GM12891 (cell line): ENCODE measurements at regions not wholly inside any gene's neighbourhood (a gene's known extent, or its start where the extent isn't known, plus 50 kb on each side); places are given as distances from the start of the nearest gene placed in this dataset.

ENCODE experiments used
- DNase-seq: peaks from one replicate; pipeline ENCODE4 v3.0.0; 2011; ENCODE audit warnings: low spot score; ENCODE audit not compliant: insufficient read length
- FAIRE-seq: peaks from 2 replicates; lab custom pipeline; 2011; peaks lifted over from hg19 to GRCh38; lab: Jason Lieb, UNC
- PAX5 ChIP-seq: IDR thresholded peaks from 2 replicates; pipeline ENCODE4 v1.6.1; 2011; ENCODE audit warnings: low read length, moderate library complexity, mild to moderate bottlenecking; ENCODE audit not compliant: insufficient read depth, severe bottlenecking
- POLR2A ChIP-seq: IDR thresholded peaks from 2 replicates; pipeline ENCODE4 v1.6.1; 2011; ENCODE audit warnings: low read depth, low read length, control low read depth
- POLR2AphosphoS5 ChIP-seq: IDR thresholded peaks from 2 replicates; pipeline ENCODE4 v1.6.1; 2011; ENCODE audit warnings: low read depth, low read length, control low read depth
- POU2F2 ChIP-seq: IDR thresholded peaks from 2 replicates; pipeline ENCODE4 v1.6.1; 2011; ENCODE audit warnings: low read depth, mild to moderate bottlenecking, control low read depth, low read length, moderate library complexity
- SPI1 ChIP-seq: IDR thresholded peaks from 2 replicates; pipeline ENCODE4 v1.6.1; 2011; ENCODE audit warnings: low read depth, low read length, control low read depth
- TAF1 ChIP-seq: IDR thresholded peaks from 2 replicates; pipeline ENCODE4 v1.6.1; 2011; ENCODE audit warnings: low read depth, low read length, control low read depth

GRCh38 chr18:51884039-51884438 is 456.0 kb upstream of the DCC start:
- FAIRE-seq (no peak), DNase-seq (no peak)
- no peak for TF ChIP-seq POLR2A
- no peak for TF ChIP-seq SPI1
- TF ChIP-seq TAF1 = no peak
- TF ChIP-seq POLR2AphosphoS5 = no peak
- no peak for TF ChIP-seq POU2F2
- no peak for TF ChIP-seq PAX5

- no peak for DNase-seq
- FAIRE-seq = no peak
- TF ChIP-seq POLR2A = no peak
- no peak for TF ChIP-seq SPI1
- no peak for TF ChIP-seq POU2F2
- TF ChIP-seq TAF1 = no peak
- TF ChIP-seq PAX5 = no peak
- TF ChIP-seq POLR2AphosphoS5 = no peak
Observed at GRCh38 chr18:51890762-51891161, 449.2 kb upstream of the DCC start.

GRCh38 chr18:51891876-51892275 is 448.1 kb upstream of the DCC start:
- TF ChIP-seq TAF1 = no peak
- TF ChIP-seq POLR2A = no peak
- no peak for TF ChIP-seq PAX5
- TF ChIP-seq POU2F2 = no peak
- no peak for TF ChIP-seq SPI1
- no peak for TF ChIP-seq POLR2AphosphoS5
- no peak for DNase-seq

GRCh38 chr18:51897884-51898283 is 442.1 kb upstream of the DCC start:
- FAIRE-seq (no peak), DNase-seq (no peak)
- TF ChIP-seq SPI1 (no peak), POLR2AphosphoS5 (no peak), TAF1 (no peak), PAX5 (no peak), POU2F2 (no peak), POLR2A (no peak)

More at GRCh38 chr18:51891876-51892275, 448.1 kb upstream of the DCC start:
- FAIRE-seq = no peak

- DNase-seq = no peak
- no peak for FAIRE-seq
Observed at GRCh38 chr18:51907687-51908597, 432.1 kb upstream of the DCC start.

GRCh38 chr18:51908598-51908944 is 431.4 kb upstream of the DCC start:
- no peak for FAIRE-seq
- TF ChIP-seq POLR2AphosphoS5 = no peak
- TF ChIP-seq POU2F2 = no peak
- peak; percentile 41; the same call in 1 of the 2 replicates for TF ChIP-seq SPI1
- no peak for TF ChIP-seq POLR2A
- TF ChIP-seq PAX5 = no peak

More at GRCh38 chr18:51907687-51908597, 432.1 kb upstream of the DCC start:
- TF ChIP-seq POU2F2 = no peak
- TF ChIP-seq SPI1 = no peak
- TF ChIP-seq TAF1 = no peak
- no peak for TF ChIP-seq POLR2AphosphoS5
- no peak for TF ChIP-seq POLR2A
- TF ChIP-seq PAX5 = no peak

GRCh38 chr18:51911584-51911983 is 428.4 kb upstream of the DCC start:
- FAIRE-seq (no peak), DNase-seq (no peak)
- TF ChIP-seq POLR2A (no peak), TAF1 (no peak), POLR2AphosphoS5 (no peak), POU2F2 (no peak), SPI1 (no peak), PAX5 (no peak)

More at GRCh38 chr18:51908598-51908944, 431.4 kb upstream of the DCC start:
- DNase-seq = no peak

- no peak for TF ChIP-seq POLR2A
- no peak for TF ChIP-seq PAX5
- TF ChIP-seq SPI1 = no peak
- TF ChIP-seq TAF1 = no peak
- no peak for TF ChIP-seq POLR2AphosphoS5
- no peak for TF ChIP-seq POU2F2
- FAIRE-seq (no peak), DNase-seq (no peak)
Observed at GRCh38 chr18:51912381-51912780, 427.6 kb upstream of the DCC start.

GRCh38 chr18:51915176-51915575 is 424.8 kb upstream of the DCC start:
- no peak for TF ChIP-seq POU2F2
- TF ChIP-seq POLR2AphosphoS5 = no peak
- TF ChIP-seq POLR2A = no peak
- TF ChIP-seq TAF1 = no peak
- TF ChIP-seq PAX5 = no peak
- TF ChIP-seq SPI1 = no peak
- DNase-seq (no peak), FAIRE-seq (no peak)
